GM21529 (cell line): ENCODE measurements at regions not wholly inside any gene's neighbourhood (a gene's known extent, or its start where the extent isn't known, plus 50 kb on each side); places are given as distances from the start of the nearest gene placed in this dataset.
"Not testable (repeated sequence)": the region's sequence is repeated elsewhere in the genome, so short reads cannot be mapped to it uniquely, and the experiment has no call there.

Experiments used
- ATAC-seq: cut with Tn5 transposase; IDR thresholded peaks from one replicate; pipeline ENCODE4 v1.9.1; 2021; ENCODE audit not compliant: unreplicated experiment

DNA sequence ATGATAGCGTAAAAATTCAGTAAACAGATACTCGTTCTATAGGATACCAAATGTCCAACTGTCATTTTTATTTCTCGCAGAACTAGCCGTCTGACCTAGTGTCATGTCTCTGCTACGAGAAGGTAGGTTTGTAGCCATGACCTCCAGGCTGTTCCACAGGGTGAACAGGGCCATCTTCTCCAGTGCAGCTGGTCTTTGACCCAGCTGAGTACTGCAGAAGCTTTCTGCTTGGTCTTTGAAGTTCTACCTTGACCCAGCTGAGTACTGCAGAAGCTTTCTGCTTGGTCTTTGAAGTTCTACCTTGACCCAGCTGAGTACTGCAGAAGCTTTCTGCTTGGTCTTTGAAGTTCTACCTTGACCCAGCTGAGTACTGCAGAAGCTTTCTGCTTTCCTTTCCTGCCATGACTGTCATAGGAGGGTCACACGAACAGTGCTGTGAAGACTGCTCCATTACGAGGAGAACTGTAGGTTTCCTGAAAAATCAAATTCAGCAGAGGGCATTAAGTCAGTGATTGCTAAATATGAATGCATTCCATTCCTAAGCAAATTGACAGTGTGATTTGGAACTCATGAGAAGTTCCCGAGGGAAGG is 532.8 kb upstream of the NRP1 start:
- ATAC-seq, result not testable (repeated sequence)

DNA sequence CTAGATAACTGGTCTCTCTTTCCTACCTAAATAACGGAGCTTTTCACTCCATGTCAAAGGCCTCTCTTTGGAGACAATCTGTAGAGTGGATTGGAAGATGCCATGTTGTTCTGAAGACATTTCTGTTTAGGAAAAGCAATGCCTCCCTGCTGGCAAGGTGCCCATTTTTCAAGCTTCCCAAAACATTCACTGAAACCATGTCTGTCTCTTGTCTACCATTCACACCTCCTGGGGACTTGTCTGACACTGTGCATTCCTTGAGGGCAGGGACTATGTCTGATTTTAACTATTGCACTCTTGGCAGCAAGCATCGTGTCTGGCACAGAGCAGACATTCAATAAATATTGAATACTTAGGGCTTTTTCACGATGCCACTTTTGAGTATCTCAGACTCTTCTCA is 528.9 kb upstream of the NRP1 start:
- no peak for ATAC-seq

DNA sequence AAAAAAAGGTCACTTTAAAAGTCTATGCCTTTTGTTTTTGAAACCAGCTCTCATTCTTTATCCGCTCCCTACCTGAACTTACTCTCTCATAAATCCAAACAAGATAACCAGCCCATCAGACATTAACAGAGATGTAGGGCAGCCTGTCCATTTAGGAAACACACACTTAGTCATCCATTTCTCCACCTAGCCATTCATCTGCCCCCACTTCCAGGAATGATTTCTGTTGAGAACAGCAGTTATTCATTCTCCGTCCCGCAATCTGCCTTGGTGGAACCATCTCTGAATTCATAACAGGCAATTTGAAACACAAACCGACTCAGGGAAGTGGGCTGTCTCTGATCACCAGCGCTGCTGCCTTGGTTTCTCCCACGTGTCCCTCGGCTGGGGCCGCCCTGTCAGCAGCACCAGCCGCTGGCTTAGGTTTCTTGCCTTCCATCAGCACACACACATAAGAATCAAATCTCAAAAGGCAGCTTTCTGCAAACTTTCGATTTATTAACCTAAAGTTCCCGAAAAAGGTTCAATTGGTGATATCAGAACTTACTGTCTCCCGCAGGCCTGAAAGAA is 528.2 kb upstream of the NRP1 start:
- ATAC-seq, result no peak

DNA sequence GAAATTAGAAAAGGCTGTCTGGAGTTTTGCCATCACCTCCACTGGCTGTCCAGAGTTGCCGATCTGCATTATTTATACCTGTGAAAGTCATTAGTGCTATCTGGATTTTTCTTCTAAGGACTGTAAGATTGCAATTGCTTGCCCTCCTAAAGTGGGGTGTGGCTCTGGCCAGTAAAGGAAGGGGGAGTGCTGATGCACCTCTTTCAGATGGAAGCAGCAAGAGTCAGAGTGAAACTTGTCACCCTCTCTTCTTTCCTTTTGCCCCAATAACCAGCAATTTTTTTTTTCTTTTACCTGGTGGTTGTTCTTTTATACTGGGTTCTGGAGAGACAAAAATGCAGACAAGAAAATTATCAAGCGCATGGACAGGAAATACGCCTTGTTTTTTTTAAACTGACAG is 527.4 kb upstream of the NRP1 start:
- no peak for ATAC-seq

DNA sequence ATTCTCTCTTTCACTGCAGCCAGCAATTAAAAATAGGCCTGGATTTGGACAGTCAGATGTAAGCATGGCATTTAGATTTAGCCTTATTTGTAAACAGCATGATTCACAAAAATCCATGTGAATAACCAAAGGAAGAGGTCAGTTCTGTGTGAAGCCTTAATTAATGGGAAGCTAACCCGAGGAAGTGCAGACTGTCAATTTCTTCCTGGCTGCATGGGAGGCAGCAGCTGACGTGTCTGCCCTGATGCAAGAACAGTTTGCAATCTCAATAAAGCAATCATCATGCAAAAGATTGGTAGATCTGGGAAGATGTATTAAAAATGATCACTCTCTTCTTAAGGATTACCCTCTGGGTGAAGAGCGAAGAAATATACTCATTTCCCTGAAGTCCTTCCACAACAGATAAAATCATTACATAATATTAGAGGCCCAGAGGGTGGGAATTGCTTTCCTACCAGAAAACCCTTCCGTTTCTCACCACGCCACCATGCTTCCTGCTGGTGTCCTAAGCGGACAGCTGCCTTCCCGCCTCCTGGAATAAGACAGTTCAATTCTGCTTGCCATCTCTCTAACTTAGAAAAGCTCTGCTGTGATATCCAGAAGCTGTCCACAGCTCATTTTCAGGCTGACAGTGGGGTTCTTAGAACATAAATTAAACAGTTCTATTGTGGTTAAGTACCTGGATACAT is 526.7 kb upstream of the NRP1 start:
- ATAC-seq, result no peak

DNA sequence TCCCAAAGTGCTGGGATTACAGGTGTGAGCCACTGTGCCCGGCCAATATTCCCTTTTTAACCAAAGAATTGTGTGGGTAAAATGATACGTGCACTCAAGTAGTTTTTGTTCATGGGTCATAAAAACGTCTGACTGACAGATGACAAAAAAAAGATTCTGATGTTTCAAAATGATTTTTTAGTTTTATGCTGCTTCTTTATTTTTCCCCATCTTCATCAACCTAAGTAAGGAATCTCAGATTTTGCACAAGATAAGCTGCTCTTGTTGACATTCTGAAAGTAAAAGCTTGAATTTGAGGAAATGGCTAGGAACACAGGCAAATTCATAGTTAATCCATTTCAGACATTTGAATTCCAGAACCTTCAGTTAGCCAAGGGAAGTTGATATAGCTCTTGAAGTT is 526.1 kb upstream of the NRP1 start:
- ATAC-seq, result no peak

DNA sequence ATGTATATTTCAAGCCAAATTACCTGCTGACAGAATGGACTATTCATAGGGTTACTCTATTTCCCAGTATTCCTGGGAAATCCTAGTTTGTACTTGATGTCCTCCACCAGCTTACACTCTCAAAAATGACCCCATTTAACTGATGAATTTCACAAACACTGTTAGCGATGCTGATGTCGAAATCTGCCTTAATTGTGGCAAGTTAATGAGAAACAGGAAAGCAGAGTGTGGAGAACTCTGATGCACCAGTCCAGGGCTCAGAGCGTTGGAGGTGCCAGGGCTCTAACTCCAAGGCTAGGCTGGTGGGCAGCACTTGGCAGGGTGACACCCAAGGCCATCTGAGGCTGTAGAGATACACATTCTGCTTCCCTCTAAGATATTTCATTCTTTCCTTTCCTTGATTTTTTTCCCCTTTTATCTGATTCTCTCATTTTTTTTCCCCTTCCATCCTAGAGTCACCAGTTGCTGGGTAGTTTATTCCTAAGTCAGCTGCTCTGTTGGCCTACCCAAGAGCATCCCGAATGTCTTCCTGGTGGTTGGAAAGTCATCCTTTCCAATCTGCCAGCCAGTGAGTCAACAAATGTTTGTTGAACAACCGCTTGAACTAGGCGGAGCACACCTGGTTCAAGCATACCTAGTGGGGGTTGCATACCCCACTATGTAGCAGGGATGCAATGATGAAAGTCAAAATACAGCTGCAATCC is 525.0 kb upstream of the NRP1 start:
- ATAC-seq, result no peak

DNA sequence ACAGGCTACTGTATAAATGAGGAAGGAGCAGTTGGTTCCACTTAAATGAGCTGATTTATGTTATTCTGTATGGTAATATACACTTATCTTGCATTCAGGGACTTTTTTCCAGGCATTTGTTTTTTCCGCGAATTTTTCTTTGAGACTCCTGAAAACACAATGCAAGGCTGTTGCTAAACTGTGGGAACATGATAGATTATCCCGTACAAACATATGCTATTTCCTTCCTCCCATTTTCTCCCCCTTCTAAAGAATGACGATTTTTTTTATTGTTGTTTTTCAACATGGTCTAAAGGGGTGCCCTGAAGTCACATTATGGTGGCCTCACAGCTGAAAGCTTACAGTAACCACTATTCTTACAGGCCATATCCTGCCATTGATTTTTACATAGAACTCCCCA is 523.9 kb upstream of the NRP1 start:
- ATAC-seq, result no peak

DNA sequence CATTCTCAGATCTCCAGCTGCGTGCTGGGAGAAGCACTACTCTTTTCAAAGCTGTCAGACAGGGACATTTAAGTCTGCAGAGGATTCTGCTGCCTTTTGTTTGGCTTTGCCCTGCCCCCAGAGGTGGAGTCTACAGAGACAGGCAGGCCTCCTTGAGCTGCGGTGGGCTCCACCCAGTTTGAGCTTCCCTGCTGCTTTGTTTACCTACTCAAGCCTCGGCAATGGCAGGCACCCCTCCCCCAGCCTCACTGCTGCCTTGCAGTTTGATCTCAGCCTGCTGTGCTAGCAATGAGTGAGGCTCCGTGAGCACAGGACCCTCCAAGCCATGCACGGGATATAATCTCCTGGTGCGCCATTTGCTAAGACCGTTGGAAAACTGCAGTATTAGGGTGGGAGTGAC is 518.8 kb upstream of the NRP1 start:
- ATAC-seq, result not testable (repeated sequence)

DNA sequence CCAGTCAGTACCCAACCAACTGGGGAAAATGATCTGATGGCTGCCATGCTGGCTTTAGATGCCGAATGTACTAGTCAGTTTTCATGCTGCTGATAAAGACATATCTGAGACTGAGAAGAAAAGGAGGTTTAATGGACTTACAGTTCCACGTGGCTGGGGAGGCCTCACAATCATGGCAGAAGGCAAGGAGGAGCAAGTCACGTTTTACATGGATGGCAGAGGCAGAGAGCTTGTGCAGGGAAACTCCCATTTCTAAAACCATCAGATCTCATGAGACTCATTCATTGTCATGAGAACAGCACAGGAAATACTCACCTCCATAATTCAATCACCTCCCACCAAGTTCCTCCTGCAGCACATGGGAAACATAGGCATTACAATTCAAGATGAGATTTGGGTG is 508.9 kb upstream of the NRP1 start:
- no peak for ATAC-seq

DNA sequence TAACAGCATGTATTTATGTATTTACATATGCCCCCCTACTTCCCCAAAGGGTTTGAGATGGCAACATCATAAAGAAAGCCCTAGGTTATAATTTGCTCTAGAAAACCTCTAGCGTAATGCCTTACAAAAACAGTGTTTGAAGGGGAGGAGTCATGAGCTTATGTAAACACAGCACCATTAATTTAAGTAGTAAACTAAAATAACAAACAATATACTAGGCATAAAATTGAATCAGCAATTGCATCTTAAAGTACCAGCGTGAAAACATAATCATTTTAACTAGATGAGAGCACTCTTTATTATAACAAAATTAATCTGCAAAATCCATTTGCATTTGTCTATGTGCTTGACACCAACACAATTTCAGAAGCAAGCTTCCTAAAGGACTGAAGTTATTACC is 507.2 kb upstream of the NRP1 start:
- ATAC-seq, result no peak

DNA sequence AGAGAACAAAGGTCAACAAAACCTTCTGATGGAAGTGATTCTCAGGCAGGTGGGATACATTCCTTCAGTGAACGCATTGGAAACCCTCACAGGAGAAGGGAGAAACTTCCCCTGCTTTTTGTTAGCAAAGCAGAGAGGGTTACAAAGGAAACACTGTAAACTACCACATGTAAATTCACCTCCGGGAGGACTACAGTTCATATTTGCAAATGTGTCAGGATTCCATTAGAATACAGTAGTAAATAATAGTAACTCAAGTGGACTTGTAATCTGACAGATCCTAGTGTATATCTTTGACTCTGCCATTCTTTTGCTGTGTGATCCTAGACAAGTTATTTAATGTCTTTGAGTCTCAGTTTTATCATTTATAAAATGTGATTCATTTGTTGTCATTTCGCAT is 504.3 kb upstream of the NRP1 start:
- no peak for ATAC-seq

DNA sequence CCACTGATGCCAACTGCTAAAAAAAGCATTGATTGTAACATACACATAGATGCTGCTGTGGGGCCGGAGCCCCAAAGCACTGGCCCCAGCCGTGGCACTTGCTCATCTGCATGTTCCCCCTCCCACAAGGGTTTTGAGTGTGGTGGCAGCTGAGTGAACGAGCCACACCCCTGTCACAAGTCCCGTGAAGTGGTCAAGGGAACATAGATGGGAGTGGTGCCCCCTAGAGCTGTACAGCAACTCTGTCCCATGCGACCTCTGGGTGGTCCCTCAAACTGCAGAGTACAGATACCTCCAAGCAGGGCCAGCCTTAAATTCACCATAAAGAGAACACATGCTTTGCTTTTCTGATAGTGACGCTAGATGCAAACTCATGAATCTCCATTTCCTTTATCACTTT is 503.3 kb upstream of the NRP1 start:
- no peak for ATAC-seq

DNA sequence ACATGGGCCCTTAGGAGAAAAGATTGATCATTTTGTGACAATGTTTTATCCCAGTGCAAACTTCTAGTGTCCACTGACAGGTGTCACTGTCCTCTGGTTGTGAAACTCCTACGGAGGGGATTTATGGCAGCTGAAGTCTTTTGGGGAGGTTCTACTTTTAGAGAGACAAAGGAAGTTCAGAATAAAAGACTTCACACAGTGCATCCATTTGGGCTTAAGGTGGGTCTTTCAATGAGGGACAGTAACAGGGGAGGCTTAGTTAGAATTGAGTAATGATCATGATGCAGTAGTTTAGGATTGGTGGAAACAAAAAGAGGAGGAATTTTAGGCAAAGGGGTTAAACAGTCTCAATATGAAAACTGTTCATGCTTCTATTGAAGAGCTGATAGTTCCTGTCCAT is 501.1 kb upstream of the NRP1 start:
- no peak for ATAC-seq

DNA sequence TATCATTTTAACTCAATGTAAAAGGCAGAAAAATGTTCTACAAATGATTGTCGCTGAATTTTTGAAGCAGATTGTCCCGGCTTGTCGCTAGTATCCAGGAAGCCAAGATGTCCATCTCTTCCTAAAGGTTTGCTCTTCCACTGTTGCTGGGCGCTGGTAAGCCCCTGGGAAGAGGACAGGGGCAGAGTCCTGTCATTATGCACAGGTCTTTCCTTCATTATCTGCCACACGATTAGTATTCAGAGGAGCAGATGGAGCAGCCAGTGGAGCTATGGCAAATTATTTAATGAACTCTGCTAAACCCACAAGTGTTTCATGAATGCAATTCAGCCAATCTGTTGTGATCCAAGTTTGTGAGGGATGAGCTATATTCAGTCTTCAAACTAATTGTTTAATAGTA is 499.1 kb upstream of the NRP1 start:
- no peak for ATAC-seq

DNA sequence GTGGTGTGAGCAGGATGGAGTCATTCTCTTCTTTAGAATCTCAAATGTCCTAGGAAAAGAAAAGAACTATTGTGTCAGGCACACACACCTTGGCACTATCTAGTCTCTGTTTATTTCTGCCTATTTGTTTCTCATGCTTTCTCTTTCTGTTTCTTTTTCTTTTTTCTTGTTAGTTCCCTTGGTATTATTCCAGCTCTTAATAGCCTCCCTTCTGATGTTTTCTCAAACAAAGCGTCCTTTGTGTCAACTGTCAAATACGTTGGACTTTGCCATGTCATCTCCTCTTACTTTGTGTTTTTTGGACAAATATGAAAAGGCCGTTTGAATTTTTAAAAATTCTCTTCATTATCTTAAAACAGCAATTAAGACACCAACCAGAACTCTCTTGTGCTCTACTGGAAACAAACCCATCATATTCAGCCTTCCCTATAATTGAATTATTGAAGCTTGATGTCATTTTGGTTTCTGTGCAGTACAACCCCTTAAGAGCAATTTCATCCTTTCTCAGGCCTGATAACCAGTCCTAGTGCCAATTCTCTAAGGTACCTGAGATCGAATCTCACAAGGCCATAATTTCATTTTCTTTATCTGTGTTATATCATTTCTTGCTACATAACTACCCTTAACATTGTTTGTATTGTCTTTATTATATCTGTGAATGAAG is 497.8 kb upstream of the NRP1 start:
- ATAC-seq, result no peak

DNA sequence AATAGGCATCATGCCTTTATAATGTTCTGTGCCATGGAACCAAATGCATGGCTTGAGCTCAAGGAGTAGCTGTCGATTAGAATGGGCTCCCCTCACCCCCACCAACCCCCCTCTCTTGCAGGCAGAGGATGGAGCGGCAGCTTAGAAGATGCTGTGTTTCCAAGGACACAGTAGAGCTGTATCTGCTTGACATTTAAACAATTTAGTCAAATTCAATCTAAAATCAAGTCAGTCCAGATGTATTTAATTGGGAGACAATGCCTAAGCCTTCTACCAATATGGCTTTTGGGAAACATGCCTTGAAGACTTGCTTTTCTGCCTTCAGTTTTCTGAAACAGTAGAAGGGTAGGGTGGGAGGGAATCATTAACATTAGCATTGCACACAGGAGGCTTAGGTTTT is 497.1 kb upstream of the NRP1 start:
- no peak for ATAC-seq

DNA sequence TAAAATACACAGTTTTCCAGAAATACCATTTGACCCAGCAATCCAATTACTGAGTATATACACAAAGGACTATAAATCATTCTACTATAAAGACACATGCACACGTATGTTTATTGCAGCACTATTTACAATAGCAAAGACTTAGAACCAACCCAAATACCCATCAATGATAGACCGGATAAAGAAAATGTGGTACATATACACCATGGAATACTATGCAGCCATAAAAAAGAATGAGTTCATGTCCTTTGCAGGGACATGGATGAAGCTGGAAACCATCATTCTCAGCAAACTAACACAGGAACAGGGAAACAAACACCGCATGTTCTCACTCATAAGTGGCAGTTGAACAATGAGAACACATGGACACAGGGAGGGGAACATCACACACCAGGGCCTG is 495.4 kb upstream of the NRP1 start:
- not testable (repeated sequence) for ATAC-seq

DNA sequence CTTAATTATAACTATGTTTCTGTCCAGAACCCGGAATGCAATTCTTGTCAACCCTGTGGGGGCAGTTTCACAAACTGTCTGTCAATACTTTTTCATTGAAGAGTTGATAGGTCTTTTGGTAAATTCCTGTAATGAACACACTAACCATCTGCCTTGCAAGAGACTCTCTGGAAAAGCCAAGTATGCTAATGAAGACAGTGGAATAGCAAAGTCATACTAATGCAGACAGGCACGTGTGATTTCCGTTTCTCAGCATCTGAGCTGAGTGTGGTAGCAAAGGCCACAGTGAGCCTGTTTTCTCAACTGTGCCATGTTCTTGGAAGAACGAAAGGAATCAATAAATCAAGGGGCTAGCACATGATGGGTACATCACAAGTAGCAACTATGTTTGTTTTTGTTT is 494.1 kb upstream of the NRP1 start:
- ATAC-seq, result no peak

DNA sequence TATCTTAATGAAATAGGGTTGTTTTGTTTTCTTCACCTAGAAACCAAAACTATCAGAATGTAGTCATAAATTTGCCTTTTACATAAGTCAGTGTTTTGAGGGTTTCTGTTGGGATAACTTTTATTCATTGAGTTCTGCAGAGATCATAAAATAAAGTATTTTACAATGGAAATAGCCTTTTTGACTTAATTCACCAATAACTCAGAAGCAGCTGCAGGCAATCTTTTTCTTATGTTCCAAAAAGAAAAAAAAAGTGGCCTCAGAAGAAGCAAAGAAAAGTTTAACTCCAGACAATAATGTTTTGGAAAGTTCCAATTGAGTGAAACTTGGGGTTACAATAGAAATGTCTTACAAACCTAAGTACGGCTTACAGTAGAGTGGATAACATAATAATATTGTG is 491.7 kb upstream of the NRP1 start:
- no peak for ATAC-seq

DNA sequence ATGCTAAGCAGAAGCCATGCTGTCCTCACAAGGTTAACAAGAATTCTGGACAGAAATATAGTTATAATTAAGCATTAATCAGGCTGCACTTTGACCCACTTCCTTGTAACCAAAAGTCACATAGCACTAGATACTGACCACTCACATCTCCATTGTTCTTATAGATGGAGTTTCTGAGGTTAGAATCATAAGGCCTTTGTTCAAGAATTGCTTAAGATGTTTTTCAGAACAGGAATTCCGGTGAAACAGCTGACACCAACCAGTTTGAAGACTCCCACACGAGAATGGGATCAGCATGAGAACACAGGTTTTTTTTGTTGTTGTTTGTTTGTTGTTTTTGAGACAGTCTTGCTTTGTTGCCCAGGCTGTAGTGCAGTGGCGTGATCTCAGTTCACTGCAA is 488.3 kb upstream of the NRP1 start:
- no peak for ATAC-seq

DNA sequence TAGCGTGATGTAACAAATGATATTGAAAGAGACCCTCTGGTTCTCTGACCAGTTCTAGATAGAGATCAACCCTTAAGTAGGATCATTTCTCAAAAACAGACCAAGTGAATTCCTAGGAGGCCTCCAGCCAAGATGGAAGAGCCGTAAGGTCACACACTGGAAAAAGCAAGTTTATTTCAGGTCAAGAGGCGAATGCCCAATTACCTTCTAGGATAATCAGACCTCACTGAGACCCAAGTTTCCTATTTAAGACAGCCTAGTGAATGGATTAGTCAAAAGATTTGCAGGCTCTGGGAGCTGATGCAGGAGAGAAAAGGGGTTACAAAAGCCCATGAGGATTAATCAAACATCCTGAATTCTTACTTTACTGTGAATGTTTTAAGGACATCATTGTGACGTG is 486.1 kb upstream of the NRP1 start:
- no peak for ATAC-seq
